Brain microvascular endothelial cell (primary cell): ENCODE measurements at regions not wholly inside any gene's neighbourhood (a gene's known extent, or its start where the extent isn't known, plus 50 kb on each side); places are given as distances from the start of the nearest gene placed in this dataset.

Source experiments
- DNase-seq: peaks from one replicate; pipeline ENCODE4 v3.0.0-alpha.2; 2020
- H3K27ac ChIP-seq: fragments of 250-450 bp; sonication (Bioruptor Pico); 2 replicates; pipeline ENCODE4 v1.5.1; 2020; ENCODE audit warnings: mild to moderate bottlenecking, moderate library complexity
- H3K27me3 ChIP-seq: fragments of 250-450 bp; sonication (Bioruptor Pico); replicated peaks from 2 replicates; pipeline ENCODE4 v1.5.1; 2020; ENCODE audit warnings: mild to moderate bottlenecking
- H3K36me3 ChIP-seq: fragments of 250-450 bp; sonication (Bioruptor Pico); replicated peaks from 2 replicates; pipeline ENCODE4 v1.5.1; 2020; ENCODE audit warnings: mild to moderate bottlenecking
- H3K4me3 ChIP-seq: 2 replicates; pipeline ENCODE4 v1.5.1; 2011; ENCODE audit warnings: low read depth, mild to moderate bottlenecking, control low read depth, low read length, moderate library complexity
- CTCF ChIP-seq: IDR thresholded peaks from 2 replicates; pipeline ENCODE4 v1.5.1; 2011; ENCODE audit warnings: low read depth, mild to moderate bottlenecking, moderate library complexity, low read length, control low read depth, inconsistent platforms; ENCODE audit errors: missing control alignments
- in situ Hi-C: cut with HindIII; loops from 2 replicates; pipeline ENCODE4 v1.10.0; 2017; ENCODE audit warnings: low sequenced_read_pairs, low pct_ligation_motif_present

GRCh38 chr11:33616552-33616951 lies 84.1 kb downstream of the C11orf91 start:
- Histone ChIP-seq H3K36me3 (no peaks in the 10 kb centered on the region), H3K27me3 (no peaks in the 10 kb centered on the region), H3K4me3 (no peak overlapping the region), H3K27ac (no peak overlapping the region)
- in situ Hi-C loops = no loop called here
- TF ChIP-seq CTCF = no peak
- peak; percentile 37 for DNase-seq

- in situ Hi-C loops = no loop called here
- no peak for DNase-seq
- TF ChIP-seq CTCF = no peak
Observed at GRCh38 chr11:33615751-33616150, 84.9 kb downstream of the C11orf91 start.

GRCh38 chr11:33613404-33613803 lies 87.2 kb downstream of the C11orf91 start:
- Histone ChIP-seq H3K4me3 (no peak overlapping the region), H3K36me3 (peaks cover 4% of the 10 kb centered on the region), H3K27me3 (no peaks in the 10 kb centered on the region), H3K27ac (no peak overlapping the region)
- TF ChIP-seq CTCF = no peak
- in situ Hi-C loops = no loop called here
- no peak for DNase-seq

More at GRCh38 chr11:33615751-33616150, 84.9 kb downstream of the C11orf91 start:
- H3K27me3 ChIP-seq = no peaks in the 10 kb centered on the region
- no peak overlapping the region for H3K27ac ChIP-seq
- no peaks in the 10 kb centered on the region for H3K36me3 ChIP-seq
- H3K4me3 ChIP-seq = no peak overlapping the region

GRCh38 chr11:33610903-33611302 lies 89.7 kb downstream of the C11orf91 start:
- TF ChIP-seq CTCF = no peak
- no peak for DNase-seq
- no peak overlapping the region for H3K4me3 ChIP-seq
- in situ Hi-C loops = no loop called here
- H3K36me3 ChIP-seq = peaks cover 4% of the 10 kb centered on the region
- no peaks in the 10 kb centered on the region for H3K27me3 ChIP-seq
- no peak overlapping the region for H3K27ac ChIP-seq

GRCh38 chr11:33608386-33608785 lies 92.2 kb downstream of the C11orf91 start:
- TF ChIP-seq CTCF = no peak
- Histone ChIP-seq H3K4me3 (no peak overlapping the region), H3K27ac (no peak overlapping the region), H3K27me3 (no peaks in the 10 kb centered on the region), H3K36me3 (peaks cover 4% of the 10 kb centered on the region)
- DNase-seq = no peak
- in situ Hi-C loops = no loop called here

- peaks cover 4% of the 10 kb centered on the region for H3K36me3 ChIP-seq
- TF ChIP-seq CTCF = no peak
- no peak for DNase-seq
- H3K4me3 ChIP-seq = no peak overlapping the region
- no peak overlapping the region for H3K27ac ChIP-seq
- no peaks in the 10 kb centered on the region for H3K27me3 ChIP-seq
- in situ Hi-C loops = no loop called here
Observed at GRCh38 chr11:33606762-33607161, 93.9 kb downstream of the C11orf91 start.
